HG03521 (cell line): ENCODE measurements at regions not wholly inside any gene's neighbourhood (a gene's known extent, or its start where the extent isn't known, plus 50 kb on each side); places are given as distances from the start of the nearest gene placed in this dataset.

ENCODE experiments used
- ATAC-seq: cut with Tn5 transposase; IDR thresholded peaks from one replicate; pipeline ENCODE4 v1.9.1; 2021; ENCODE audit warnings: mild to moderate bottlenecking, moderate library complexity; ENCODE audit not compliant: unreplicated experiment

DNA sequence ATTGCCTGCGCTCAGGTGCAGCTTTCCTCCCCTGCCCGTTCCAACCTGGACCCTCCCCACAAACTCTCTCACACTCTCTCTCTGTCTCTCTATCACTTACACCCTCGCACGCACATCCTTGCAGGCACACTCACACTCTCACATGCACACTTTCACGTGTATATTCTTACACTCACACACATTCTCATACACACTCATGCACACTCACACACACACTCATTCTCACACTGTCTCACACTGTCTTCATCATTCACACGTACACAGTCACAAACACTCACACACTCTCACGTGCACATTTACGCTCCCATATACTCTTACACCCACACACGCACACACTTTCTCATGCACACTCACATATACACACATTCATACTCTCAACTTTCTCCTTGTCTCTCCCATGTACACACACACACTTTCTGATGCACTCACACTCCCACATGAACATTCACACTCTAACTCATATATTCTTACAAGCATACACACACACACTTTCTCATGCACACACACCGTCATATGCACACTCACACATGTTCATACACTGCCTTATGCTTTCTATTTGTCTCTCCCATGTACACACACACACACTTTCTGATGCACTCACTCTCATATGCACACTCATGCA, 229.3 kb downstream of the SNX18 start:
- no peak for ATAC-seq

DNA sequence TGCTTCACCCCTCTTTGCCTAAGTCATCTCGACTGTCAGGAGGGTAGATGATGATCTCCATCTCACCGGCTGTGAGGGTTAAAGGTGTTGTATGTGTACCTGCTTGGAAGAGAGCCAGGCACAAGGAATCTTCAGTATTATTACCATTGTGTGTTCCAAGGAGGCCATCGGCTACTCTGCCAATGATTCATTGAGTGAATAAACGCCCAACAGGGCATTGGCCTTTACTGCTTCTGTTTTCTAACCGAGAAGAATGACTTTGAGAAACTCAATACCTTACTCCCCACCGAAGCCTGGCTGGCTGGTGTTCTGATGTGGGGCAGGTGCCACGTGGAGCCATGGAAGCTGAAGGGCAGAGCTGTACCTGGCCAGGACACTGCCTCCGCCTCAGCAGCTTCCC, 228.8 kb downstream of the SNX18 start:
- no peak for ATAC-seq

DNA sequence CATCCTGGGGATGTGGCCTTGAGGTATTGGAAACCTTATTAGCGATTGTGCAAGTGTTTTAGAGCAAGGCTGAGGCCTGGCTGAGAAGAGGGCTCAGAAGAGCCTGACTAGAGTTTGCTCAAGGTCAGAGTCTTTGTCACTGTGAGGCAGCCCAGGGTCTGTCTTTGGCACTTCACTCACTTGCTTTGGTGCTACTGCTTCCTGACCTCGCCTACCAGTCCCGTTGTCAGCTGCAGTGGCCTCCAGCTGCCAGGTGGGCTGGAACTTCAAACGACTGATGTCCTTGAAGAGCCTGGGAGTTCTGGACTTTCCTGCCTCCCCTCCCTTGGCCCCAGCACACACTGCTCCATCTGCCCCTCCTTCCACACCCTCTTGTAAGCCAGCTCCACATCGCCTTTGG, 228.0 kb downstream of the SNX18 start:
- ATAC-seq = no peak

DNA sequence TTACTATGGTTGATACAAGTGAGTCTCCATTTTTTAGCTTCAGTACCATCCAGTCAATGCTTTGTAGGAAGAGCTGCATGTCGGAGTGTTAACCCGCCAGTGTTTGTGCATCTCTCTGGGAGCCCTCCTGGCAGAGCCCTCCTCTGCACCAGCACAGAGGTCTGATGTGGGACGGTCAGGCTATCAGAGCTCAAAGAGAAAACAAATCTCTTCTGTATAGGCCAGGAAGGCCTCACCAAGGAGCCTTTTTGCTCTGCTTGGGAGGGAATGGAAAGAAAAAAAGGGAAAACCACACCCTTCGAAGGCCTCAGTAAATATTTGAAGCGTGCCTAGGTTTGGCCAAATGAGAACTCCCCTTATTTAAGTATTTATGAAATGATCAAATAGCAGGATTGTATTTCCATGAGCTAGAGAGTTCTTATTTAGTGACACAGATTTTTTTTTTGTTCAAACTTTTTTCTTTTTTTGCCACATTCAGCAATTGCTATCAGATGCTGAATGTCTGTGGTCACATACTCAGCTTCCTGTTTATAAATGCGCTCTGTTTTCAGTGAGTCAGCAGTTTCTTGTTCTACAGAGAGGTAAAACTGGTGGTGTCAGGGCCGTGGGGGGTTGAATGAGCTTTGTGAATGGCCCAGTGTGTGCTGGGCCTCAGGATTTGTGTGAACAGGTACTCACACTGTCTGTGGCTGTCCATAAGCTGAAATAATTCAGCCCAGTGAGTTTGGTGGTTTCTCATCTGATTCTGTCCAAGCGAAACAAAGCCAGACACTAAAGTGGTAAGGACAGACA, 226.6 kb downstream of the SNX18 start:
- peak; percentile 55 for ATAC-seq

DNA sequence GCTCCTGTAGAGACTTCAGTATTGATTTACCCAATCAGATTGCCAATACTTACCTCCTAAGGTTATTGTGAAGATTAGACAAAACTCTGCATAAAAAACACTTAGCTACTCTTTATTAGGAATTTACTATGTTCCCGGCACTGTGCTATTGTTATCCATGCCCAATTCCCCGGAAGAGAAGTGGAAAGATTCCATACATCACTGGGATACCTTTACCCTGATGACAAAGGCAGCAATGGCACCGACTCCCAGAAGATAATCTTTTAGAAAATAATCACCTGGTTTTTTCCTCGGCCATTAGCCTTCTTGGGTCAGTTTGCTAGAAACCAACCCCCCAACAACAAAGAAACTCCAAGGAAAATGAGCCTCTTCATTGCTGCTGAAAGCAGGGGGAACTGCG, 226.0 kb downstream of the SNX18 start:
- ATAC-seq = no peak

DNA sequence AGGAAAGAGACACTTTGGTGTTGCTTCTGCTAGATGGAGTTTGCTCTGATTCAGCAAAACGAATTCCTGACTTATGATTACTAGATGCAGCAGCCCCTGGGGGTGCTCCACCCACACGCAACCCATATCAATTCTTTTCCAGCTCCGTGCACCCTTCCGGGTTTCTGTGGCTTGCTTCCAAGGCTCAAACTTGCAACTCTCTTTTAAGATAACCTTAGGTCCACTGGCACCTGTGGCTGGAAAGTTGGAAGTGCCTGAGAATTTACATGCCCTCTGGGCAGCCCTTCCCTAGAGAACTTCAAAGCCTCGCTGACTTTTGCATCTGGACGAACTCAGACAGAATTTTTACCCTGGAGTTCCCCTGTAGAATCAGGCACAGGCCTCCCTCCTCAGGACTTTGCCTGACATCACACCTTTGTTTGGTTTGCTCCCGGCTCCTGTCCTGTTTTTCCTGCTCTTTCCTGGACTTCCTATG, 224.9 kb downstream of the SNX18 start:
- ATAC-seq = no peak

DNA sequence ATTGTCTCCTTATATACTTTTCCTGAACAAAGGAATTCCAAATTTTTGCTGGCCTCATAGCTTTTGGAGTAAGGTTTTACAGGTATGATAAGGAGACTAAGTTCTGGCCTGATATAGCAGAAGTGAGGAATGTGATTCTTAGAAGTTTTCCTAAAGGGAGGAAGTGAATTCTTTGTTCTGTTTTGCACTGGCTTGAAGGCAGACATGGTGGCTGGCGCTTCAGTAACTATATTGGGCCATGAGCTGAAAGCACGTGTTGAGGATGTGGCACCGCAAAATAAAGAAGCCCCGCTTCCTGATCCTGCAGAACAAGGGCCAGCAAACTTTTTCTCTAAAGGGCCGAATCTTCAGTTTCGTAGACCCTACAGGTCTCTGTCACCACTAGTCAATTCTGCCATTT, 224.2 kb downstream of the SNX18 start:
- no peak for ATAC-seq

DNA sequence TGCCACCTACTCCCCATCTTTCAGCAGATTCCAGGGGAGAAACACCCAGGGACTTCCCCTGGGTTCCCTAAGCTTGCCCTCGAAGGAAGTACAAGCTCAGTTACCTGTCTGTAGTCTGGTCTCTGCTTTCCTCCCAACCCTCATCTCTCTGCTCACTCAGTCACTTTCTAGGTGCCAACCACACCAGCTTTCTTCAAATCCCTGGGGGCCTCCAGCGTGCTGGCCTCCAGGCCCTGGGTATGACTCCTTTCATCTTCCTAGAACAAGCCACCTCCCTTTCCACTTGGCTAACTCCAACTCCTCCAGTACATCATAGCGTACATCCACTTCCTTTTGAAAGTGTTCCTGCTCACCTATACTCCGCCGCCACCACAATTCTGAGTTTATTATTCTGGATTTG, 222.6 kb downstream of the SNX18 start:
- no peak for ATAC-seq

DNA sequence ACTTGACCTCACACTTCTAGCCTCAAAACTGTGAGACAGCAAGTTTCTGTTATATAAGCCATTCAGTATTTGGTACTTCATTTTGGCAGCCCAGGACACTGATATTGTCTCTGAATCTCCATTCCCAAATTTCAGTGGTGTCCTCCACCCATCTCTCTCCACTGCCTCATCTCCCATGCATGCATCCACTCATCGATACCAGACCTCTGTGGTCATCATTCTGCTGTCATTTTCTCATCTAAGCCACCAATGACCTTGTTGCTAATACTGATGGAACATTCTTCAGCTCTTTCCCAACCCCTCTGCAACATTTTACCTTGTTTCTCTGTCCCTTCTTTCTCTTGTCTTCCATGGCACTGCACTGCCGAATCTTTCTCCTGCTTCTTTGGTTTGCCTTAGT, 221.8 kb downstream of the SNX18 start:
- ATAC-seq = no peak

DNA sequence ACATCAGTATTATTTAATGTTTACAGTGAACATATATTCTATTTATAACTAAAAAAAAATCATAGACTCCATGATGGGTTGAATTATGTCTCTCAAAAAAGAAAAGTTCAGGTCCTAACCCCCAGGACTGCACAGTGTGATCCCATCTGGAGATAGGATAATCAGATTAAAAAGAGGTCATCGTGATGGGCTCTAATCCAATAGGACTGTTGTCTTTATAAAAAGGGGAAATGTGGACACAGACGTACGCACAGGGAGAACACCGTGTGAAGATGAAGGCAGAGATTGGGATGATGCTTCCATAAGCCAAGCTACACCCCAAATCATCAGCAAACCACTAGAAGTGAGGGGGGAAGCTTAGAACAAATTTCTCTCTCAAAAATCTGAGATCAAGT, 221.4 kb downstream of the SNX18 start:
- ATAC-seq = no peak

DNA sequence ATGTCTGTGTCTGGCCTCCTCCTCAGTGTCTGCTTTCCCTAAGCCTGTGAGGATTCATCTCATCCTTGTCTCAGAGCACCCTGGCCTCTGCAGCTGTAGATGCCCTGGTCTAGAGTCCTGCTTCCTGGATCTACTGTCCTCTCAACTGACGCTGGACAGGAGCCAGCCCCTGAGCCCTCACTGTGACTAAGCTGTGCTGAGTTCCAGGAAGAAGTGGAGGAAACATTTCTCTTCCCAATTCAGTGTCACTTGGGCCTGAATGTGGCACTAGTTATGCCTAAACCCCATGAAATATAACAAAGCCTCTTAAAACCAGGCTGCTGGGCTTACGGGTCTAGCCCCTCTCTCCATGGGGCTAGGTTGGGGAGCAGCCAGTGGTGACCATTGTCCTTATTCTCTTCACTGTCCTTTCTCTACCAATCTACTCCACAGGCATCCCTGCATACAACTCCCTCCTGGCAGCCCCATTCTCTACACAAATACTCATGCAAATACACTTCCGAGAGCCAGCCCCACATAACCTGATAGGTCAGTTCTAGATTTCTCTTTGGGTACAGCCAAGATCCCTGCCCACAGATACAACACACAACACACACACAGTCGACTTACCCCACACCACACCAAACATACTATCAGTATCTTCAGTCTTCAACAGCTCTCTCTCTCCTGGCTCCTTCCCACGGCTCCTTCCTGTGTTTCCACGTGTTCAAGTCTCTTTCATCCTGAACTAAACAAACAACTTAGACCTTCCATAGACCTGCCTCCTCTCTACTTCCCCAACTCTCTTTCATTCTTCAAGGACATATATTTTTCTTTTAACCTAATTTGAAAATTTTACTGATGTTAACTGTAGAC, 220.8 kb downstream of the SNX18 start:
- ATAC-seq = no peak

DNA sequence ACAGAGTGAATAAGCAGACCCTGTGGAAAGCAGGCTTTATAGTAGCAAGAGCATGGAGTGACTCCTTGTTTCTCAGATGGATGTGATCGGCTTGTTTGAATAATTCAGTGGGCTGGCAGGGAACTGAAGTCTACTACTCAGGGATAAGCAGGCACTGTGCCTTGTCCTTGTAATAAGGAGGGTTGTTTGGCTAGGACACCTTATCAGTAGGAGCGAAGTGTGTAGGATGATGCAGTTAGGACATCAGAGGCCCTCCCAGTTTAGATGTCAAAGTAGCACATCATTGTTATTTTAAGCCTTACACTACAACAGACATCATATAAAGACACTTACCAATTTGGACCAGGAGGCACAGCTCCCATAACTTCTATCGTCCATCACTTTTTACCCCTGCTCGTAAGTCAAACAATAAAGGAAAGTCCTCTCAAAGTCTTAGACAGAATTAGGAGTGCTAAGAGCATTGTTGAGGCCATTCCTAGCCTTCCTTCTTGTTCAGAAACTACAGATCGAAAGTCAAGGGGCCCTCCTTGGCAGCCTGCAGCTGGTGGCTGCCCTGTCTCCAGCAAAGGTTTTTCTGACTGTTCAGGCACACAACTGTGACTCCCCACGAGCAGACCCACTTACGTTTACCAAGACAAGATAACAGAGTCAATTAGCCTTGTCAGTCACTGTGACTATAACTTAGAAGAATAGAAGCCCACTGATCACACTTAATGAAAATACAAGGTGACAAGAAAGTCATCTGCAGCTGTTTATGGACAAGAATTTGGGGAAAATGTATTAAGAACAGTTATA, 218.6 kb downstream of the SNX18 start:
- no peak for ATAC-seq

DNA sequence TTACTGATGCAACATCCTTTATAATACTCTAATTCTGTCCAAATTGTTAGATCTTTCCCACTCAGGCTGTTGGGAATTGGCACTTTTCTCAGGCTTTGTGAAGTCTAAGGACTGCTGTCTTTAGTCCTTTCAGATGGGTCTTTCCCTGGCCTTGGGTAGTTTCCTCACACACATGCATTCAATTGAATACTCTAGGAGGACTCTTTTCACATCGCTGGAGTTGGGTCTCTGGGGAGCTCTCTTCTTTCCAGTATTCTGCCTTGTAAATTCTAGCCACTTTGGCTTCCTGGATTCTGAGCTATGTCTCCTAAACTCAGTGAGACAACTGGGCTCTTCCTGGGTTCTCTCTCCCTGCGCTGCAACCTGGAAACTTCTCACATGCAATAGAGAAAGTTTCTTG, 215.5 kb downstream of the SNX18 start:
- ATAC-seq = no peak

DNA sequence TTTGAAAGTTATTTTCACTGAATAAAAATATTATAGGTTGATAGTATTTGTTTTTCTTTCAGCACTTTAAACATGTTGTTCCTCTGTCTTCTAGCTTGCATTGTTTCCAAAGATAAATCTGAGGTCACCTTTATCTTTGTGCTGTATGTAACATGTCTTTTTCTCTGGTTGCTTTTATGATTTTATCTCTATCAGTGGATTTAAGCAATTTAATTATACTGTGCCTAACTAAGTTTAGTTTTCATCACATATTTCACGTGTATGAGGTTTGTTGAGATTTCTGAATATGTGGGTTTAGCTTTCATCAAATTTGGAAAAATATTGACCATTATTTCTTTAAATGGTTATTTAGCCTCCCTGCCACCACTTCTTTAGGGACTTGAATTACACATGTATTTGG, 214.5 kb downstream of the SNX18 start:
- ATAC-seq = no peak

DNA sequence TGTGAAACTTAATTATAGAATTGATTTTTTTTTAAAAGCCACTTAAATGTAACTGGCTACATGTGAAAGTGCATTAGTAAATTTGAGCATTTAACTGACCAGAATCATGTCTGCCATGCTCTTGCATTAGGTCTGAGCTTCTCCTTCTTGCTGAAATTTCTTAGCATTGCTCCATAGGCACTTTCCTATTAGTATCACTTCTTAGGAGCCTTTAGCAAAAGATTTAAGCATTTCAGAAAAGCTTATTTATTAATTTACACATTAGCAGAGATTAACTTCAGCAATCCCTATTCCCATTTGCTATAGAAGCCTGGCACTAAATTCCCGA, 211.0 kb downstream of the SNX18 start:
- no peak for ATAC-seq

DNA sequence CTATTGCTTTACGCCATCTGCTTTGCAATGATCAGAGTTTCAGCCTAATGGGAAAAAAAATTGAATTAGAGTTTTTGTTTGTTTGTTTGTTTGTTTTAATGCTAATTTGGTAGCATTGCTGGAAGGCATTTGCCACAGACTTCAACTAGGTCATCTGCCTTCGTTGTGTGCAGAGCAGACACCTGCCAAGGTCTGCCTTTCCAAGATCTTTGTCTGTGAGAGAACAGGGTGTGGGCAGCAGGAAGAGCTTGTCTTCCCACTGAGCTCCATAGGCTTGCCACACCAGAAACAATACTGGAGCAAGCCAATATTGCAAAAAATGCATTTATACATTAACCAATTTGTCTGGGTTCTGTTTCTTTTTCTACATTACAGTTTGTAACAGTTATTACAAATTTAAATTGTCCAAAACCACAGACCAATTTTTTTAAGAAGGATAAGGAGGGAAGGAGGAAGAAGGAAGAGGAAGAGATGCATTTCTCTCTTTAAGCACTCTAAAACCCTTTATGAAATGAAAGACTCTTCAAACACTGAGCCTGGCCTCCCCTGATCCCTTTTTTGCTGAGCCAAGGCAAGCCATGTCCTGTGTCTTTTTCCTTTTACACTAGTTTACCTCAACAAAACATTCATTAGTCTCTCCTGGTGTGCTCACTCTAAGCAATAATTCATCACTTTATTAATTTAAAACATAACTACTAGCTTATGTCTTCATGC, 210.5 kb downstream of the SNX18 start:
- no peak for ATAC-seq

DNA sequence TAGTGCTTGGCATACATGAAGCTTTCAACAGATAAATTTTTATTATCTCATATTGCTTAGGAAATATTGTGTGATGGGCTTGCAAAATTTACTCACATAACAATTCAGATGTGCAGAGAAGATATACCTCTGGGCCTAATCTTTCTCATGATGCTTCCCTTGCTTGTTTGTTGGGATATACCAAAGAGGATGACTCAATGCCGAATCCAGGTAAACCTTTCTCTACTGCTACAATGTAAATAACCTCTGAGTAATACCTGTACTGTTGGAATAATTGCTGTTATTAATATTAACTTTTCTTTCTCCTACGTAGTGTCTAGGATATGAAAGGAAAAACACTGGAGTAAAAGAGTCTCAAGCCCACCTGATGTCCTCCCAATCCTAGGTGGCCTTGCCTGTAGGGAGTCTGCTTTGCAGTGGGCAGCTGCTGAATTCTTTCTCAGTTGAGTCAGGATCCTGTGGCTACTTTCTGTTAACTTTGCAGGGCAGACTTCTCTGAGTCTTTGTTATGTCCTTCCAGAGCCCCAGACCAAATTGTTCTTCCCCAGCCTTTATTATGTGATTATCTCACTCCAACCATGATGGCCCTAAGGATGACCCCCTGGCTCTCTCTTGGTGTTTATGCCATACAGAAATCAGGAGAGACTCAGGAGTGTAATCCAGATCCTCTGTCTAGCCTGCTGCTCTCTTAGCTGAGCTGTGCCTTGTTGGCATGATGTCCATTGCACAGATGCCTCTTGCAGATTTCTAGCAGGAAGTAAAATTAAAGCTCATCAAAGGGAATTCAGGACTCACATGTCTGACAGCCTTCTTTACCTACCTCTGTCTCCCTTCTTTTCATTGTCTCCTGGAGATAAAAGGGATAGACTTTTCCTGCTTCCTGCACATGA, 208.1 kb downstream of the SNX18 start:
- ATAC-seq = no peak

DNA sequence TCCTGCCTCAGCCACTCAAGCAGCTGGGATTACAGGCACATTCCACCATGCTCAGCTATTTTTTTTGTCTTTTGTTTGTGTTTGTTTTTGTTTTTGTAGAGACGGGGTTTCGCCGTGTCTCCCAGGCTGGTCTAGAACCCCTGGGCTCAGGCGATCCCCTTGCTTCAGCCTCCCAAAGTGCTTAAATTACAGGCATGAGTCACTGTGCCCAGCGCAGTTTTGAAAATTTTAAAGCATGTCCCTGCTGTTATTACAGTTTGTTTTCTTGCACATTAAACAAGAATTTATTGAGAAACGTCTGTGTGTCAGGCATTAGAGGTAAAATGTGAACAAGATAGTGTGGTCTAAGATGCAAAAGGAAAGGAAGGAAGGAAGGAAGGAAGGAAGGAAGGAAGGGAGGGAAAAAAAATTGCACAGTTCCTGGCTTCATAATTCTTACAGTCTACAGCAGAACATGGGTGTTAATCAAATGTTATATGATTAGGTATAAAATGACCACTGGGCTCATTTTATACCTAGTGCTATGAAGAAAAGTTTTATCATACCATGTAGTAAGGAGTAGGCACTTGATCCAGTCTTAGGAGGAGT, 205.4 kb downstream of the SNX18 start:
- ATAC-seq = no peak
